ENCODE measurements at regions not wholly inside any gene's neighbourhood (a gene's known extent, or its start where the extent isn't known, plus 50 kb on each side); places are given as distances from the start of the nearest gene placed in this dataset.
"Not testable (repeated sequence)": the region's sequence is repeated elsewhere in the genome, so short reads cannot be mapped to it uniquely, and the experiment has no call there.

DNA sequence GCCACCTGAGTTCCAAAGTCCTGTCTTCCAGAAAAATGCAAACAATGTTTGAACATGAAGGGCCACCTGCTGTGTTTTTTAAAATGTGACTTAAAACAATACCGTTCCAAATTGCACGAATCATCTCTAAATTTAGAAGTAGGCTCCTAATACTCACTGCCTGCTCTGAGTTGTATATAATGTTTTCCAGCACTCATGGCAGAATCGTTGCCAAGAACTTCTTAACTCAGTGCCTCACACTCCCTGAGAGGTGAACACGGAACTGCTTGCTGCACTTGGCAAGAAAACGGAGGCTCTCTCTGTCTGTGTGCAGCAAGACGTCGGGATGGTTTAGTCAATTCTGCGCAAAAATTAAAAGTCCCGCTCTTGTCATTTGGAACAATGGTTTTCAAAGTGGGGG is 757.3 kb upstream of the AUTS2 start:
- DNase-seq (ENCODE audit: low read depth): no peak

DNA sequence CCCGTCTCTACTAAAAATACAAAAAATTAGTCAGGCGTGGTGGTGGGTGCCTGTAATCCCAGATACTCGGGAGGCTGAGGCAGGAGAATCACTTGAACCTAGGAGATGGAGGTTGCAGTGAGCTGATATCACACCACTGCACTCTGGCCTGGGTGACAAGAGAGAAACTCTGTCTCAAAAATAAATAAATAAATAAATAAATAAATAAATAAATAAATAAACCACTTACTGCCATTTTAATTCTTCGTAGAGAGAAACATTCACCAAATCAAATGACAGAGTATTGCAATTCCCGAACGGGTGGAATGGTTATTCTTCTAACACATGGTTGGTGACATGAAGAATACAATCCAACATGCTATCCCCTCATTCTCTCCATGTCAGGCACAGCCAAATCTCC is 754.3 kb upstream of the AUTS2 start:
- not testable (repeated sequence) for DNase-seq (ENCODE audit: low read depth)

DNA sequence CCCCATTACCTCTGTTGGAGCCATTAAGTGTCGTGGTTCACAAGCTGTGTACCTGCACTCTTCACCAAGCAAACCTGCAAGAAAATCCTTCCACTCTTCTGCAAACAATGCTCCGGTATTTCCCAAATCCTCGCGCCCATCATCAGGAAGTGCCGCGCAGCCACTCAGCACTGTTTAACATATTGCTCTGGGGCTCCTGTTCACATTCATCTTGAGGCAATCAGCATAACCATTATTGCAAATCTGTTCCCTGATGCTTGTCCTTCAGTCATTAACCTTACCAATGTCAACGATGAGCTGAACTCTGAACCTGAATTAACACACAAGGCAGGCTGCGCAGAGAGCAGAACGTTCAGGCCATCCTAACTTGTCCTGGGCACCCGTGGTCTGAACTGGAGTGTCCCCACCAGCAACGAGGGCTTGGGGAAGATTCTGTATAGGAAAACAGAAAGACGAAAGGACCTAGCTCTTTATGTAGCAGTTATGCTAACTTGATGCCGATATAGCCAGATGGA is 751.4 kb upstream of the AUTS2 start:
- no peak for DNase-seq (ENCODE audit: low read depth)

DNA sequence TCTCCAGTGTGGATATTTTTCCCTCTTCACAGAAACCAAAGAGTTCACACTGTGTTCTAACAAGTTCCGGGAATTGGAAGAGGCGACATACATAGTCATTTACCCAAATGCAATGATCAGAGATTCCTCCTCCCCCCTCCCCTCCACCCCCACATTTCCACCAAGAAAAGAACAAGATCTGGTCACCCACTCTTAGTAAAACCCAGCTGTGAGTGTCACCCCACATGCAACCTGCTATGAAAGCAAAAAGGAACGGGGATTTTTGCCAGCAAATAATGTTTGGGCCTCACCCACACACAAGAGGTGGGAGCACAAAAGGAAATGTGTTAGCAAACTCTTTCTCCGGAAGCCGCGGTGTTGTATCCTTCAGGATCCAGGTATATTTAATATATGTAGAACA is 745.0 kb upstream of the AUTS2 start:
- DNase-seq (ENCODE audit: low read depth): no peak

DNA sequence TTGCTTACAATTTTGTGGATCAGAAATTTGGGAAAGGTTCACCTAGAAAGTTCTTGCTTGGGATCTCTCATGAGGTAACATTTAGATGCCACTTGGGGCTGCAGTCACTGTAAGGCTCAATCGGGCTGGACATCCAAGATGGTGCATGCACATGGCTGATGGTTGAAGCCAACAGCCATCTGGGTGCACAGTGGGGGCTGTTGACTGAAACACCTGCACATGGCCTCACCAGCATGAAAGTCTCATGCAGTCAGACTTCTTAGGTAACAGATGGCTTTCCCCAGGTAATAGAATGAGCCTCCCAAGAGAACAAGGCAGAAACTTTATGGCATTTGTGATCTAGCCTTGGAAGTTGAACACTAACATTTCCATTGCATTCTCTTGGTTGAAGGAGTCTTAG is 740.7 kb upstream of the AUTS2 start:
- DNase-seq (ENCODE audit: low read depth): no peak

DNA sequence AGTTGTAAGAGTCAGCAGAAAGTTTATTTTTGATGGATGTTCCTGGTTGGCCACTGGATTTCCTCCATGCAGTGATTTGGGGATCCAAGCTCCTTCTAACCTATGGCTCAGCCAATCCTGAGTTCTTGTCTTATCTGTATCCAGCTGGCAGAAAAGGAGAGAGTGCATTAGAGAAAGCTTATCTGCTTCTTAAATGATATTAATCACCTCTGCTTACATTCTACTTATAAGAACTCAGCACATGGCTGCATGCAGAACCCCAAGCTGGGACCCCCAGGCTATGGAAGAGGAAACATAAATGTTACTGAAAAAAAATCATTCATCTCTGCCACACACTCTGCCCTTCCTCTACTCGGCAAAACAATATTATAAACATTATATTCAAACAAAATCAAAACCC is 739.8 kb upstream of the AUTS2 start:
- DNase-seq (ENCODE audit: low read depth): no peak

DNA sequence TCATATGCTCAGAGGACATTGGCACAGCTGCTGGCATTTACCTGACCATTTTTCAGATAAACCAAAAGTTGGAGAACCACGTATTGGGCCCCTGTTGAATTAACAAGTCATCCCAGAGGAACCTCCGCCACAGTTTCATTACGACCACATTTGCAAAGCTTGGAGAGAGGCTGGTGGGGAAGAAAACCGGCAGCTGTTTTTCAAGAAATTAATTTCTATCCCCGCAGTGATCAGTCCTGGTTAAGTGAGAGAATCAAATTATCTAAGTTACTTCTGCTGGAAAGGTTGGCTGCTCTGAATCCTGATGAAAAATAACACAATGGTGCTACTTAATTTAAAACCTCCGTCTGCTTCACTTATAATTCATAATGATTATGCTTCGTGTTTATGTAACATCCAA is 737.1 kb upstream of the AUTS2 start:
- DNase-seq (ENCODE audit: low read depth): no peak

DNA sequence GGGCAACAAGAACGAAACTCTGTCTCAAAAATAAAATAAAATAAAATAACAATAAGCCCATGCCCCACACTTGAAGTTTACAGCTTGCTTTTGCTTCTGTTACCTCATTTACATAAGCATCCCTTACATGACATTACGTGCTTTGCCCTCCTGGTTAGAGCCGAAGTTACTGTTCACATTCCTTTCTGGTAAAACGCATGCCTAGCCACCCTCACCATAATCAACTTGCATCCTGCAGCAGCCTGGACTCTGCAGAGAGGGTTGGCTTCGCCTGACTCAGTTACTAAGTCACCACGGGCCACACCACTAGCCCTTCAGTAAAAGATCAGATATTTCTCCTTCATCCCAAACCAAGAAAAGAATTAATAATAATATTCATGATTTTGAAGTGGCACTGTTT is 736.0 kb upstream of the AUTS2 start:
- DNase-seq (ENCODE audit: low read depth): no peak

DNA sequence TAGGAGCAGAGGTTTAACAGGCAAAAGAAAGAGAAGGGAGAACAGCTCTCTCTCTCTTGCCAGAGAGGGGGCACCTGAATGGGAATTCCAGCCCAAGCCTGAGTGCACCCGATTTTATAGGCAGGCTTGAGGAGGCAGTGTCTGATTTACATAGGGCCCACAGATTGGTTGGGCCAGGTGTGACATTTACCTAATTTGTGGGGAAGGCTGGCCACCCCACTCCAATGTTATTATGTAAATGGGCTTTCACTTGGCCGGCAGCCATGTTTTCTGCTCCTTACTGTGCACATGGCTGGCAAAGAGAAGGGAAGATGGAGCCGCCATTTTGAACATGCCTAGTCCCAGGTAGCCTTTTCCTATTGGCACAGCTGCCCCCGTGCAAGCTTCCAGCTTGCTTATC is 735.5 kb upstream of the AUTS2 start:
- DNase-seq (ENCODE audit: low read depth): no peak

DNA sequence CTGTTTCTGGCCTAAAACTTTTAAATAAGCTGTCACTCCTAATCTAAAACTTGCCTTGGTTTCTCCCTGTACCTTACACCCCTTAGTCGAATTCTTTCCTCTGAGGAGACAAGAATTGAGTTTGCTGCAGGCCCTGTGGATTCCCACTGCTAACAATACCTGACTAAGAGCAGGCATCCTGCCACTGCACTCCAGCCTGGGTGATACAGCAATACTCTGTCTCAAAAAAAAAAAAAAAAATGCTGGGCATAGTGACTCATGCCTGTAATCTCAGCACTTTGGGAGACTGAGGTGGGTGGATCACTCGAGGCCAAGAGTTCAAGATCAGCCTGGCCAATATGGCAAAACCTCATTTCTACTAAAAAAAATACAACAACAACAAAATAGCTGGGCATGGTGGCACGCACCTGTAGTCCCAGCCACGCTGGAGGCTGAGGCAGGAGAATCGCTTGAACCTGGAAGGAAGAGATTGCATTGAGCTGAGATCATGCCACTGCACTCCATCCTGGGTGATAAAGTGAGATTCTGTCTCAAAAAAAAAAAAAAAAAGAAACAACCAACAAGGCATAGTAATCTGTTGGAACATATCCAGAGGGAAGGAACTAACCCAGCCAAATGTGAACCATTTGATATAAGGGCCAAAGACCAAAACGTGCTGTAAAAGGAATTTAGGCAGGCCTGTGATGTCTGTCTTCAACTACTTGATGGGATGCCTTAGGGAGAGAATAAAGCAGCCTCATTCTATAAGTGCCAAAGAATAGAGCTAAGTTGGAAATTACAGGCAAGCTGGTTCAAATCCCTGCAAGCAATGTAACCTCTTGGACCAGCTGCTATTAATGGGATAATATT is 732.7 kb upstream of the AUTS2 start:
- no peak for DNase-seq (ENCODE audit: low read depth)

DNA sequence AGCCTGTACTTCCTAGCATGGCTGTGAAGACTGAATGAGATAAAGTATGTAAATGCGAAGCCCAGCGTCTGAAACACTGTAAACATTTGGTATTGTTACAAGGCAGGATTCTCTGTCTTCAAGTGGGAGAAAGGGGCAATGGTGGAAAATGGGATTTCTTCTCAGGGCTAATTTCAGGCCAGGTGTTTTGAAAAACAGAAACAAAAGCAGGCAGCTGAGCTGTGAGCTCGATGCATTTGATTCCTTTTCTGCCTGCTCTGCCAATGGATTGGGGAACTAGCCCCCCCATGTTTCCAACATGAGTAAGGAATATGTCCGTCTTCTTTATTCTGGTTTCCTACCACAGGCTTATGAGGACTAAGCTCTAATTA is 732.1 kb upstream of the AUTS2 start:
- DNase-seq (ENCODE audit: low read depth): no peak

DNA sequence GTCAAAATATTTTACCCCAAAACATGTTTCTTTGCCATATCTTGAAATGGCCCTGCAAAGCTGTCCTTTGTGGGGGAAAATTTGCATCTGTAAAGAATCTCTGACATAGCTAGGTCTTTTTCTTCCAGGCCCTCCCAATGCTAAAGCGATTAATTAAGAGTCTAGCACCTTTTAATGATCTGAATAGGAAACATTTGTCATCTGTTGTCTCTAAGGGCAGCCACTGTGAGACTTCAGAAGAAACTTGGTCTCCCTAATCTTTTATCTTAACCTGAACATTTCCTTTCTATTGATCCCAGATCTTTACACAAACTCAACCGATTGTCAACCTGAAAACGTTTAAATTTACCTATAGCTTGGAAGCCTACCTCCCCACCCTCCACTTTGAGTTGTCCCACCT is 731.6 kb upstream of the AUTS2 start:
- DNase-seq (ENCODE audit: low read depth): not testable (repeated sequence)

DNA sequence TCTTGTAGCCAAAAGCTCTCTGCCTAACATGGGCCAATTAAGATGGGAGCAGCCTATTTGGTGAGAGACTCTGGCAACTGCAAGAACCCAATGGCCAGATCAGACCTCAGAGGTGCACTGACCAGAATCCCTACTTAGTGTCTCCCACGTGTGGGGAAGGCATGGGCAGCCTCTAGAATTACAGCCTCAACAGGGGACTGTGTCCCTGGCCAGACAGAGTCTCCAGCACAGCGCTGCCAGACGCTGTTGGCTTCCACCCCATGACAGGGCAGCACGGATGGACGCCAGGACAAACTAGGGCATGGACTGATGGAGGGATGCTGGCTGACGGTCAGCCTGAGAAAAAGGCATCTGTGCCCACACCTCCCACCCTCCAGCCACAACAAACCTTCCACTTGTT is 729.3 kb upstream of the AUTS2 start:
- no peak for DNase-seq (ENCODE audit: low read depth)

DNA sequence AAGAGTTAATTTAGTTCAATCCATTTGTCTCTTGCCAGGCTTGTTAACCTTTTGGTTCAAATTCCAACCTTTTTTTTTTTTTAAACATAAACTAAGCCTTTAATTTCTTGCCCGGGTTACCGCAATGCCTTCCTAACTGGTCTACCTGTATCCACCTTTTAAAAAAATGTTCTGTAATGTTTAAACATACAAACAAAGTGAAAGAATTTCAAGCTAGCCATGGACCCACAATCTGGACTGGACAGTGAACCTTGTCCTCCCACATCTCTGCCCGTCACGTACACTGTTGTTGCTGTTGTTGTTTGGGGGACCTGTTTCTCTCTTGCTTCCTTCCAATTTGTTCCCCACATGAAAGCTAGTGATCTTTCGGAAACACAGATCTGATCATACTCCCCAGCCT is 724.7 kb upstream of the AUTS2 start:
- DNase-seq (ENCODE audit: low read depth): no peak

DNA sequence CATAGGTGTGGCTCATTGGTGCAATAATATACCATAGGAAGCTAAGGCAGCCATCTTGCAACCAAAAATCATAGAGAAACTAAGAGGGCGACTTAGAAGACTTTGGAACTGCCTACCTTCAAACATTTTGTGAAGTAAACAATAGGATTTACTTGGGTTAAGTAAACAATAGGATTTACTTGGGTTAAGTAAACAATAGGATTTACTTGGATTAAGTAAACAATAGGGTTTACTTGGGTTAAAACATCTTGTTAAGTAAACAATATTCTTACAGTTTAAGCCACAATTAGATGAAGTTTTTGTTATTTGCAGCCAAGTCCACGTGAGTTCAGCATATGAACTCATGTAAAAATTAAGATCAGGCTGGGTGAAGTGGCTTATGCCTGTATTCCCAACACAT is 722.4 kb upstream of the AUTS2 start:
- DNase-seq (ENCODE audit: low read depth): no peak

DNA sequence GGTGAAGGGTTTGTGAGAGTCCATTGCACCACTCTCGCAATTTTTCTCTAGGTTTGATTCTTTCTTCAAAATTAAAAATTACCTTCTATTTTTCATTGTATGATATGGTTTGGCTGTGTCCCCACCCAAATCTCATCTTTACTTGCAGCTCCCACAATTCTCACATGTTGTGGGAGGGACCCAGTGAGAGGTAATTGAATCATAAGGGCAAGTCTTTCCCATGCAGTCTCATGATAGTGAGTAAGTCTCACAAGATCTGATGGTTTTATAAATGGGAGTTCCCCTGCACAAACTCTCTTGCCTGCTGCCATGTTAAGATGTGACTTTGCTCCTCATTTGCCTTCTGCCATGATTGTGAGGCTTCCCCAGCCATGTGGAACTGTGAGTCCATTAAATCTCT is 711.2 kb upstream of the AUTS2 start:
- not testable (repeated sequence) for DNase-seq (ENCODE audit: low read depth)

DNA sequence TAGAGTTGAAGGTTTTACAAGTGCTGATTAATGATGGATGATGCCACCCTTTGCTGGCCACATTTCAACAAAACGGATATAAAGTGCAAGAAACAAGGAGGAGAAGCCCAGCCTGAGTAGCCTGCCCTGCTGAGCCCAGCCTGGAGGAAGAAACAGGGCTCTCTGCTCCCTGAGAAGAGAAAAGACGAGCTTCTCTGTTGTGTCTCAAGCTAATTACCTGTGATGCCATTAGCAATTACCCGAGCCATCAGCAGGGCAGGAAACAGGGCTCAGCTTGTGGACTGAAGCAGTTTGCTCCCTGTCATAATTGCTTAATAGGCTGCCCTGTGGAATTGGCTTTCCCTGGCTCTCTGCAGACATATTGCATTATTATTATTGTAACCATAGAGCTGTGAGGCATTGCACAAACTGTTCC is 709.3 kb upstream of the AUTS2 start:
- DNase-seq (ENCODE audit: low read depth): no peak

DNA sequence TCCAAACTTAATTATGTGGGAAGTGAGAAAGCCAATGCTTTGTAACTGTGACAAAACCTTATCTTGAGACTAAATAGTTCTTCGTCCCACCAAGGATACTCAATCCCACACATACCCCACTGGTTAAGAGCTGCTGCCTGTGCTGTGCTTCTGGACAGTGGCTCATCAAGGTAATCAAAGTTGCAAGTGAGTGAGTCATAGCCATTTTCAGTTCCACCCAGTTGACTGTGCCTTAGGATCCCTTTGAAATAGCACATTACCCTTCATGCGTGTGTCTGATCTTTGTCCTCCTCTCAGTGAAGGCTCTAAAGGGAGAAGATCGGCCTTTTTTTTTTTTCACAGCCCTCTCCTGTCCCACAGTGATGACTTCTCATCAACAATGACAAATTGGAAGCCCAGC is 706.0 kb upstream of the AUTS2 start:
- no peak for DNase-seq (ENCODE audit: low read depth)

DNA sequence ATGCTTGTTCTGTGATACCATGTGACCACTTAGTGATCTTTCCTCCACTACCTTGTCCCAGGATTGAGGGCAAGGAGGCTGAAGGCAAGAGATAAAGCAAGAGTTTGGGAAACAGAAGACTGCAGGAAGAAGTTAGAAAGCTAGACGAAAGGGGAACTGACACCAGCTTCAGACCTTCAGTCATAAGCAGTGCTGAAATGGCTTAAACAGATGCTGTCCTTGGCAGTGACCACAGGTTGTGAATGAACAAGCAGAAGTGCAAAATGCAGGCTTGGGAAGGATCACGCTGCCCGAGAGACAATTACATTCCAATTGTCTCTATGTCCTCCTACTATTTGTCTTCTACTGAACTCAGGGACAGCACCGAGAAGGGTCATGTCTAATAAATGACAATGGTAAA is 704.9 kb upstream of the AUTS2 start:
- DNase-seq (ENCODE audit: low read depth): no peak

DNA sequence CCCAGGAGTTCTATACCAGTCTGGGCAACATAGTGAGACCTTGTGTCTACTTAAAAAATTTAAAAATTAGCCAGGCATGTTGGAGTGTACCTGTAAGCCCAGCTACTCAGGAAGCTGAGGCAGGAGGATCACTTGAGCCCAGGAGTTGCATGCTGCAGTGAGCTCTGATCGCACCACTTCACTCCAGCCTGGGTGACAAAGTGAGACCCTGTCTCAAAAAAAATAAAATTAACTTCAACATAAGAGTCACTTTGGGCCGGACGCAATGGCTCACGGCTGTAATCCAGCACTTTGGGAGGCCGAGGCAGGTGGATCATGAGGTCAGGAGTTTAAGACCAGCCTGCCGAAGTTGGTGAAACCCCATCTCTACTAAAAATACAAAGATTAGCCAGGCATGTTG is 699.1 kb upstream of the AUTS2 start:
- DNase-seq (ENCODE audit: low read depth): not testable (repeated sequence)

DNA sequence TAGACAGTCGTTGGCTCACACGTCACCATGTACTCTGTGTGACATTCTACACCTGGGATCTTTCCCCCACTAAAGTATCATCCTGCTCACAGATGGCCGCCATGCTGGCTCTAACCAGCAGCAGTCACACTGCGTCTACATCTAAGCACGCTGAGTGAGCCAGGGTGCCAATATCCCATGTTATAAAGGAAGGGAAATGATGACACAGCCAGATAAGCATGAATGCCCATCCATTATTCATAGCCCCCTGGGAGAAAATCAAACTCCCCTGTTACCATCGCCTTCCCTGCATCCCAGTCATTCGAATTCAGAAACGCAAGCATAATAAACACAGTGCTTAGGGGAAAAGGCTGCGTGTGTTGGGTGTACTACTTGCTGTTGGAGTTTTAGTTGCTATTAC is 698.2 kb upstream of the AUTS2 start:
- DNase-seq (ENCODE audit: low read depth): no peak

DNA sequence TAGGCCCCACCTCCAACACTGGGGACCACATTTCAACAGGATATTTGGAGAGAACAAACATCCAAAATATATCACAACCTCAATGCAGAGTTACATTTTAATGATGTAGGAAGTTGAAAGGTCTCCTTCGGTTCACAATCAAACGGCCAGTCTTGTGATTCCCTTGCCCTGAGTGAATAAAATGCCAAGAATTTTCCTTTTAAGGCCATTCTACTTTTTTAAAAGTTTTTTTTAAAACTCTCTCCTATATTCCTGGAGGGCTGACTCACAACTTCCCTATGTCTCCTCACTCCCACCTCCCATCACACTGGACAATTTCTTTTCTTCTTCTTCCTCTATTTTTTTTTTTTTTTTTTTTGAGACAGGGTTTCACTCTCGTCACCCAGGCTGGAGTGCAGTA is 693.6 kb upstream of the AUTS2 start:
- no peak for DNase-seq (ENCODE audit: low read depth)

DNA sequence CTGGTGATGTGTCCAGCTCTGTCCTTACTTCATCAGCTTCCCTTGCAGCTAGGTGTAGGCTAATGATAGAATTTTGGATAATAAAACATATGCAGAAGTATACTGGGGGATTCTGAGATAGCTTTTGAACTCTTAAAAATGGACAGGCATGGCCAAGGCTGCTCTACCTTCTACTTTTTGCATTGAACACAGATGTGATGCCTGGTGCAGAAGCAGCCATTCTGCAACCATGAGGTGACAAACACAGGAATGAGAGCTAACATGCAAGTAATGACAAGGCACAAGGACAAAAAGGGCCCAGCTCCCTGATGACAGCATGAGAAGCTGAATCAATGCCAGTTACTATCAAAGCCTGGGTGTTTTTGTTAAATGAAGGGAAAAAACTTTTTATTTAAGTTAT is 686.5 kb upstream of the AUTS2 start:
- no peak for DNase-seq (ENCODE audit: low read depth)

DNA sequence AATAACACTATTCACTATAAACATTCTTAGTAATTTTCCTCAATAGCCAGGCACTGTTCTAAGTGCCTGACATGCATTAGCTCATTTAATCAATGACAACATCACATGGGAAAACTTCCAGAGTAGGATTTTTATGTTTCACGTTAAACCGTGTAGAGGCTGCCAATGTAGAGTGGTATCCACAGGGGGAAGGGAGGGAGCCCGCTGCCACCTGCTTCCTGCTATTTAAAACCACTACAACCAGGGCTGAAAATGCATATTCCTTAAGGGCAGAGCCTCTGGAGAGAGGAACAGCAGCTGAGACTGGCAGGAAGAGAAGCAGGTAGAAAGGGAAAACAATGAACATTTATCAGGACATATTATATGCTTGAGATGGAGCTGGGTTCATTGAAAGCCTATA is 684.3 kb upstream of the AUTS2 start:
- no peak for DNase-seq (ENCODE audit: low read depth)
